DMS53 treated with DMSO at 0.1 percent for 48 hours (cell line): ENCODE measurements at regions not wholly inside any gene's neighbourhood (a gene's known extent, or its start where the extent isn't known, plus 50 kb on each side); places are given as distances from the start of the nearest gene placed in this dataset.
A peak's percentile ranks its signal among the peaks of the same experiment; 100 is the strongest.
"Not testable (repeated sequence)": the region's sequence is repeated elsewhere in the genome, so short reads cannot be mapped to it uniquely, and the experiment has no call there.

ENCODE experiments used
- DNase-seq: peaks from one replicate; lab custom pipeline; 2025; ENCODE audit not compliant: unreplicated experiment; lab: John Stamatoyannopoulos, UW

DNA sequence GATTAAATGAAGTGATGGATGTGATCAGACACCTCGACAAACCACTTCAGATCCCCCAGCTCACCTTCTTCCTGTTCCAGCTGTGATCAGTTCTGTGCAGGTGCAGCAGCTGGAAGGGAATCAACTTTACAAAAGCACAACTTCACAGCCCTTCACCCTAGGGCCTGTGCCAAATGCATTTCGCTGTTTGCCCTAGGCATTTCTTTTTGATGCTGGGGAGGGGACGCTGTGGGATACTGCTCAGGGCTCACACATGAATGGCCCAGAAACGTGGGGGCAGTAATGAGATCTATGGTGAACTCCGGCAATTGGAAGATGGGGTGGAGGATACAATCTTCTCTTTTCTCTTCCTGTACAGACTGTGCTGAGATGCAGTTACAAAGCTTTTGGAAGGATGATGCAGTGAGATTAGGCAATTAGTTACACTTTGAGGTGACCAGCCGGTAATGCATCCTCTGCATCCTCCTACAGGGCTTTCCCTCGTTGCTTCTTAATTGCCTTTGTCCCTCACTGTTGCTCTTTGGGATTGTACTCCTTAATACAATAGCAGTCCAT, 215.1 kb upstream of the PITX2 start:
- no peak for DNase-seq

DNA sequence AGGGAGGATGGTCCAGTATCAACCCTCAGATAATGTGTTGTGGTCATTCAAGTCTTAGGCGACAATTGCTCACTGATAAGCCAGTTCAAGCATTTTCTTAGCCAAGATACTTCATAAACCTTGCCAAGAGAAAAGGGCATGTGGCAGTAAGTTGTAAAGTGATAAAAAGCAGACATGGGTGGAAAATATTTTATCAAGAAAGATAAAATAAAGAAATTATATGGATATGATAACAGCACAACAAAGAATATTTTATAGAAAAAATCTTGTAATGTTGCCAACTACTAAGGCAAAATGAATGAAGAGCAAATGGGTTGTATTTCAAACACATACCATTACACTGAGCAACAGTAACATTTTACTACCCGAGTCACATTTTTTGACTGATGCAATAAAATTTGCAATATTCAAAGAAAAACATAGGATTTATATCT, 217.4 kb upstream of the PITX2 start:
- DNase-seq: no peak

DNA sequence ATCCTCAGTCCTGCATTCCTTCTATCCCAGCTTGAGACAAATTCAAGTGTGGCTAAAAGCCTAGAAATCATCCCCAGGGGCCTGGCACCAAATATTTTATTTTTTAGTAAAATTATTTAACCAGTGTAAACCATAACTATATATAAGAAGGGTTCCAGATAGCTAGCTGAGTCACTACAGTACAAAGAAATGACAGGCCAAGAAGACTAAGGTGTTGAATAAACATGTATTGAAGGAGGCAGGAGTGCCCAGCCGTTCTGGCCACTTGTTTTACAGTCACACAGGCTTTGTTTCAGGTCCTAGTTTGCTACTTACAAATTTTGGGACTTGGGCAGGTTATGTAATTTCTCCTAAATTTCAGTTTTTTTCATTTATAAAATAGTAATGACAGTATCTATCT, 225.9 kb upstream of the PITX2 start:
- no peak for DNase-seq

DNA sequence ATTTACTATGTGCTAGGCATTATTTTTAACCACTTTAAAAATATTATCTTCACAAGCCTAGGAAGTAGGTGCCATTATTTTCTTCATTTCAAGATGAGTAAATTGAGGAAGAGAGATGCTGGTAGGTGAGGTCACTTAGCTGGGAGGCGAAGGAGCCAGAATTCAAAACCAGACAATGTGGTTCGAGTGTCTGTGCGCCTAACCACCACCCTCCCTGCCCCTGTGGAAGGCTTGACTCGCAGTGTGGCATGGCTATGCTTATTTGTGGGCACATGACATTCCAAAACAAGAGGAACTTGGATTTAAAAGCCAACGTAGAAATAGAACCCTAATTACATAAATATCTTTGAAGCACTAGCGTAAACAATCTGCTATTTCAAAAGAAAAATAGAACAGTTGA, 226.6 kb upstream of the PITX2 start:
- DNase-seq: no peak

DNA sequence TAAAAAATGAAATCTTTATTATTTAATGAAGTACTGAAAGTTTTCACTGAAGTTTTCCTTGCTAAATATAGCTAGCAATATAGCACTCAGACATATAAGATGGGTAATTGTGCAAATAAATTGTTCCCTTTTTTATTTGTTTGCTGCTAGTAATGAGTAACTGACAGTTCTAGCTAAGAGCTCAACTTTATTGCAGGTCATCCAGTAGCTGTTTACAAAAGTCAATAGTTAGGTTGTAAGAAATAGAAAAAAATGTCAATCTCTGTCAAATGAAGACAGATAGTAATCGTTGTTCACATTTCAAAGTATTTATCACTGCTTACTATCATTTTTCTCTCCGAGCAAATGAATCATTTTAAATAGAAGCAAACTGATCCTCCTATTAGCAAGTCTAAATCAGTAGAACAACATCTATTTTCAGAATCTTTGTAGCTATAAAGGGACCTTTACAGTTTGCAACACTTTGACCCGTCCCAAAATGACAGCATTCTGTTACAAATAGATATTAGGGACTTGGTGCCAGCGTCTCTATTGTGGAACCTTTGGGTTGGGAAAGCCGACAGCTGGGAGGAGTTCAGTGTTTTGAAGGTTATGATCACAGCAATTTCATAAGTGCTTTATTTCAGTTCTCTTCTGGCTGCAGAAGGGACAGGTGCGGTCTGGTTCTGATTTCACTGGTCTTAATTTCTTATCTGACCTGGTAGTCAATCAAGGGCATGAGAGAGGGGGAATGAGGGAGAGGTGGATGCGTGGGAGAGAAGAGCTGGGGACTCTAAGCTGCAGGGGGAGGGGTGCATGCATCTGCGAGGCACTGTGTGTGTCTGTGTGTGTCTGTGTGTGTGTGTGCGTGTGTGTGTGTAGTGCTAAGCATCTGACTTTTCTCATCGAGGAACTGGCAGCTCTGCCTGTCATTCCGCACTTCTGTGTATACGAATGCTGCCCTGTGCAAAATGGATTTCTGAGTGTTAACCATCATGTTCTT, 227.9 kb upstream of the PITX2 start:
- DNase-seq: peak; percentile 45

DNA sequence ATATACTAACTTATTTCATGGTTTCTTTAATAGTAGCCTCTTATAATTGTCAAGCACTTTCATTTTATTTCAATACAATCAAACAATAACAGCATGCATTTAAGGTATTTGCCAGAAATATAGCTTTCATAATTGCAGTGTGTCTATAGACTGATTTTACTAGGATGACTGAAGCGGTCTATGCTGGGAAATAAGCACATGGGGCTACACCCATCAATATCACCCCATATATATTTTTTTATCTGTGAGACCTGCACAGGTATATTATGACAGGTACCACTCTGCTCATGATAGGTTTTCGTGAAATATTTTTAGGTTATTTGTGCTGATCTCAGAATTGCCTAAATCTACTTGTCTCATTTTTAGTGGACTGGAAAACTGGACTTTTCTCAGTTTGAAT, 229.1 kb upstream of the PITX2 start:
- DNase-seq: no peak

DNA sequence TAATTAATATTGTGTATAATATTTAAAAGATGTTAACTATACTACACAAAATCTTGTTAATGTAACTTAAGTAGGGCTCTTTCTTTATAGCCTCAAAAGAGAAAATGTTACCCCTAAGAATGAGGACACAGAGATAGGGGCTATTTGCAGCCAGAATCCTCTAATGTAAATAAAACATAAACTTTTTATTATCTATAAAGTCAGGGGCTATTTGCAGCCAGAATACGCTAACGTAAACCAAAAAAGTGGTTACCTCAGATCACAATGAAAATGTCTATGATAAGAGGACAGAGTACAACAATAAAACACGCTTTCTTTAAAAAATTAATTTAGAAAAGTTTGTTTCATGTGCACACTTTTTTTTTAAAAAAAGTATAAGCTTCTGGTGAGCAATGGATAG, 229.9 kb upstream of the PITX2 start:
- DNase-seq: no peak

DNA sequence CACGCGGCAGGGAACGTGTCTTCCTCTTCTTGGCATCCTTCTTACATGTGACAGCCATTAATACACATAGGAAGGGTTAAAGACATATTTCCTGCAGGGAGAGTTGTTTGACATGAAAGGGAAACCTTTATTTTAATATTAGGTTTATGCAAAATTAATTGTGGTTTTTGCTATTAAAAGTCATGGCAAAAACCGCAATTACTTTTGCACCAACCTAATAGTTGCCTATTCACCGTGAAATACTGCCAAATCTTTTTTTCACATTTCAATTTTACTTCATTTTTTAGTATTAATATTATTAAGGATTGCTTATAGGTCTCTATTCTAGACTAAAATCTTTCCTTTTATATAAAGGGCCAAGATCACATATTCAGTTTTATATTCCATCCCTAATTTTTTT, 230.4 kb upstream of the PITX2 start:
- no peak for DNase-seq

DNA sequence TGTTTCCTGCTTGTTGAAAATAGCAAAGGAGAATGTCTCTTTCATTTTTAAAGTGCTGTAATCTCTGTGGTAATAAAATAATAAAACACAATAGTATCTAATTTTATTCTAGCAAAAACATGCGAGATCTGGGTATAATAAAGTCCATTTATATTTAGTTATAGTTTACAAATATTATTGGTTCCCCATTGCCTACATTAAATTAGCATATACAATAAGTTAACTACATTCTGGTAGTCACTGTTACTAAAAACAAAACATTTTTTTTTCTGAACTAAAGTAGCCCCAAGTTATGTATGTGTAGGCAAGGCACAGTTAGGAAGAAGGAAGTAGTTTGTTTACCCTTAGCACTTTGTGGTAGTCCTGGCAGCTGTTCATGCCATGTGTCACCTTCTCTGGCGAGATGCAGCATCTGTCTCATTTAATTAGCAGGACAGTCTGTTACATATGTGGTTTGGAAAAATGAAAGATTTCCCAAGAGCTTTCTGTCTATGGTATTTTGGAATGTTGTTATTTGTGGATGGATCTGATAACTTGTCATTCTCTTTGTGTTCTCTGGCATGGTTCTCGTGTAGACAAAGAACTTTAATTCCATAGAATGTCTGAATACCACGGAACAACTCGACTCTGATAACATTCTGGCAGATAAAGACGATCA, 231.3 kb upstream of the PITX2 start:
- peak; percentile 20 for DNase-seq

DNA sequence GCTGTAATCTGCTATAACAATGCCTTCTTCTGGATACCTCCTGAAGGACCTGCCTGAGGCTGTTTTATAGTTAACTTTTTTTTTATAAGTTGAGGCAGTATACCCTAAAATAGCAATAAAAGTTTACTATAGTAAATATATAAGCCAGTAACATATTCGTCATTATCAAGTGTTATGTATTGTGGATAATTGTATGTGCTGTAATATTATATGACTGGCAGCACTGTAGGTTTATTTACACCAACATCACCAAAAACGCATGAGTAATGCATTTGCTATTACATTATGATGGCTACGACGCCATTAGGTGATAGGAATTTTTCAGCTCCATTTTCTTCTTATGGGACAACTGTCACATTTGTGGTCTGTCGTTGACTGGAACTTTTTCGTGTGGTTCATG, 237.2 kb upstream of the PITX2 start:
- DNase-seq: no peak

DNA sequence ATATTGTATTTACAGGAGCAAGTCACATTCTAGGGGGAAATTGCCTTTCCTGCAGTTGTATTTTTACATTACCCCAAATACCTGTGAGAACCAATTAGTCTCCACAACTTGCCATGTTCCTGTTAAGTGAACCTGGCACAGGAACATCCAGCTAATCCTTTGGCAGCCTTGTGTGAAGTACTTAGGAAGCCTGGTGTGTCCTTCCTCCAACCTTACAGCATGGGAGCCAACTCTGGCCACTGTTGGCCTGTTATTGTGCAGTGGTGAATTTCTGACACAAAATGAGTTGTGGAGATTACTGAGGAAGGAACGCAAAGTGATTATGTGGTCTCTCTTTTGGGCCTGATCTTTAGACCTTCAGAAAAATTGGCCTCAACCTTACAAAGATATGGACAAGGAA, 238.0 kb upstream of the PITX2 start:
- no peak for DNase-seq

DNA sequence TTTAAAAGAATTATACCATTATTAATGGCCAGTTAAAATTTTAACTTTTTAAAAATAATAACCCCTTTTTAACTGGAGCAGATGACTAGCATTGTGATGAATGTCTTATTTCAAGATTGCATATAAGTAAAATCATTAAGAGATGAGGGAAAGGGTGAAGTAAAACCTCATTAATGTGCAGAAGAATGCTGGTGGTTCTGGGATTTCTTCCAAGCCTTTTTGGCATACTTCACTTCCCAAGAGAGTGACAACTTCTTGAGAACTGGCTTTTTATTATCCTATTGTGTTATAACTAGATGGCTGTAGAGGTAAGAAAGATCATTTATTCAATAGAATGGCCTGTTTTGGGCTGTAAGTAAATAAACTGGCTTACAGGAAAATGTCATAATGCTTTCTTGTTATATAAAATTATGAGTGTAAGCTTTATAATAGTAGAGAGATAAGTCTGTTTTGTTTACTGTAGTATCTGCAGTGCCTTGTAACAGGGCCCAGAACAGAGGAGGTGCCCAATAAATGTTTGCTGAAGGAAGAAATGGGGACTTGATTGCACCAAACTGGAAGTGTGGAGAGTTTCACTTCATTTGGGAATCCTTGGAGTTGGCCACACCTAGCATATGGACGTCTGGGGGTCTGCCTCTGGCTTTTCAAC, 242.9 kb upstream of the PITX2 start:
- DNase-seq: no peak

DNA sequence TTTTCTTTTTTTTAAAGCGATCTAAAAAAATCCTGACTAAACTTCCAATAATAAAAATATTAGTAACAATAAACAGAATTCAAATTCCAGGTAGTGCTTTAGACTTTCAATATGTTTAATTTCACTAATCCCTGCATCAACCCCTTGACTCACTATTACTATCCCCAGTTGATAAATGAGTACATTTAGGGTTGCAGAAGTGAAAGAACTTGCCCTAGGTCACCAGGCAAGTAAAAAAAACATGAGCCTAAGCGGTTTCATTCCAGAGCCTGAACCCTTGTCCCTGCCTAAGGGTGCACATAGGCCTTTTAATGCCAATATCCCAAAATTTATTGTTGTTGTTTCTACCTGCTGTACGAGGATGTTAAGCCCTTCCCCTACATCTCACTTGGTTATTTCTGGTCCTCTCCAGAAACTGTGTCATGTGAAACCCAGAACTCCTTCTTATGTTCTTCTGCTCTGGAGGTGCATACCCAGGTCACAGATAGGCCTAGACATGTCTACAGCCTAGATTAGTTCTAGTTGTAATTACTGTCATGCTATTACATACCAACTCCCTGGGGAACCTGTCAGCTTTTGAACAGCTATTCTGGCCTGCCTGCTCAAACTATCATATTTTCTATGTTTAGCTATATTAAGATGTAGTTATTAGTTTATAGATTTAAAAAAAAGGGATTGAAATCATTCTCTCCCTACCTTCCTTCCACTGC, 244.5 kb upstream of the PITX2 start:
- no peak for DNase-seq

DNA sequence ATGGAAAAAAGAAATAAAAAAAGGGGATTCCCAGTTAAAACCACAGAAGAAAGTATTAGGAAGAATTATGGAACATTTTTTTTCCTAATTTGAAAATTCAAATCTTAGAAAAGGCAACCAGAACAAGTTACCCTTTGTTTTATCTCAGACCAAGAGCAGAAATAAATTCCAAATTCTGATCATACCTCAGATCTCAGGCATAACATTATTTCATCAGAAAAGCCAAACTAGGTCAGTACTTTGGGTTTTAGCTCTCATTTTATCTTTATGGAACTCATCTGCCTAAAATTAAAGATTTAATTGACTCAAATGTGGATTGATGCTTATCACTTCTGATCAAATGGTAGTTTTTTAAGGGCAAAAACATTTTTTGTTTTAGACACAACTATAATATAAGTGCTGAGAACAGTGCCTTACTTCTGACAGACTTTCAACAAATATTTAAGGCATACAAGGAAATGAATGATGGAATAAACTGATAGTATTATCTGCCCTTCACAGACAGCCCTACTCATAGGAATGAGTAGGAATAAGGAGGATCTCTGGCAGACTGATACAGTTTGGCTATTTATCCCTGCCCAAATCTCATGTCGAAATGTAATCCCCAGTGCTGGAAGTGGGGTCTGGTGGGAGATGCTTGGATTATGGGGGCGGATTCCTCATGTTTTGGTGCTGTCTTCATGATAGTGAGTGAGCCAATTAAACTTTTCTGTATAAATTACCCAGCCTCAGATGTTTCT, 245.3 kb upstream of the PITX2 start:
- DNase-seq: no peak

DNA sequence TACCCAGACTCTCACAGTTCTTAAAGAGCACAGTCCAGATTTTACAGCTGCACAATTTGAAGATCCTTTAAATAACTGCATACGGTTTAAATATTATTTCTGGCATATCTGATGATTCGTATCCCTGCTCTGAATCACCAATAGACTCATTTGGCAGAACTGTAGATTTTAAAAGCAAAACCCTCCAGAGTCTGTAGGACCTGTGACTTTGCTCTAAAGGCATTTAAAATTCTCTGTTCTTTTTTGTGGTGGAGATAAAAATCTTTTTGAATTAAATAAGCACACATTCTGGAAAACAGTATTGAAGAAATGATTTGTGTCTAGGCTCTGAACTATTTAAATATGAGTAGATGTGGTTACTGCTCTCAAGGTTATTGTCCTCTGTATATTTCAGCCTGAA, 246.2 kb upstream of the PITX2 start:
- no peak for DNase-seq

DNA sequence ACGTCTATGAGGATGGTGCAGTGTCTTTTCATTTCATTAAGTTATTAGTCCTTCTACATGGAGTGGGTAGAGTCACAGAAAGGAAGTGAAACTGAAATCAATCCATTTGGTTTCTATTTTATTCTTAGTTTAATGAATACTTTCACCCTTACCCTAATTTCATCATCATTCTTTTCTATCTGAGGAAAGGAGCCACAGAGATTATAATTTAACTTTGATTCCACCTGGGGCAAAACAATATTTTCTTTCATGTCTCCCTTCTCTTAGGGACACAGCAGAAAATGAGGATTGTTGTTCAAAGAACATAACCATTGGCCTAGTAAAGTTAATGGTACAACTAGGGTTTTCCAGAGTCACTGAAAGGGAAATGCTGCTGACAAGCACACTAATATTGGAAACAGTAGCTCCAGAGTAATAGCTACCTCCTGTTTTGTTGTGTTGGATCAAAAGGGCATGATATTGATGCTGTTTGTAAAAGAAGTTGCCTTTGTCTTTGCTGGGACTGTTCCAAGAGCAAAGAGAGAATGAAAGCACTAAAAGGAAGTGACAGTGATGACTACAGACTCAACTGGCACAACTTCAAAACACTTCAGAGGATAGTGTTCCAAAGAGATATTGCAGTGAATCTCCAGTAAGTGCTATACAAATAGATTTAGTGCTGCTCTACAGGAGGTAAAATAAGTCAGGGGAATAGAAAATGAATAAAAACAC, 247.1 kb upstream of the PITX2 start:
- peak; percentile 79 for DNase-seq

DNA sequence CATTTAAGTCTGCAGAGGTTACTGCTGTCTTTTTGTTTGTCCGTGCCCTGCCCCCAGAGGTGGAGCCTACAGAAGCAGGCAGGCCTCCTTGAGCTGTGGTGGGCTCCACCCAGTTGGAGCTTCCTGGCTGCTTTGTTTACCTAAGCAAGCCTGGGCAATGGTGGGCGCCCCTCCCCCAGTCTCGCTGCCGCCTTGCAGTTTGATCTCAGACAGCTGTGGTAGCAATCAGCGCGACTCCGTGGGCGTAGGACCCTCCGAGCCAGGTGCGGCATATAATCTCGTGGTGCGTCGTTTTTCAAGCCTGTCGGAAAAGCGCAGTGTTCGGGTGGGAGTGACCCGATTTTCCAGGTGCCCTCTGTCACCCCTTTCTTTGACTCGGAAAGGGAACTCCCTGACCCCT, 253.3 kb upstream of the PITX2 start:
- not testable (repeated sequence) for DNase-seq

DNA sequence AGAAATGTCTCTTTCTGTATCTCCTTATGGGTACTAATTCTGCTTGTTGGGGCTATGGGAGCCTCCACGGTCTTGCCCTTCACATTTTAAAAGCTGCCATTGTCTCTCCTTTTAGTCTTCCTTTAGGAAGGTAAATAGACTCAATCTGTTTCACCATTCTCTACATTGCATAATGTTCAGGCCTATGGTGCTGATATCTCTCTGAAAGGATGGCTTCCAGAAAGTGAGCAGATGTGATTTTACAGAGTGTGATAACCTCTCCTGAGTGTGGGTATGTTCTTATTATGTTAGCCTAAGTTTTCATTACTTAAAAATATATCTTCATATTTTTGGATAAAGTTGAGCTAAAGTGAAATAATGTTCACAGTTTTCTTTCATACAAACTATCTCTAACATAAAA, 254.0 kb upstream of the PITX2 start:
- DNase-seq: no peak

DNA sequence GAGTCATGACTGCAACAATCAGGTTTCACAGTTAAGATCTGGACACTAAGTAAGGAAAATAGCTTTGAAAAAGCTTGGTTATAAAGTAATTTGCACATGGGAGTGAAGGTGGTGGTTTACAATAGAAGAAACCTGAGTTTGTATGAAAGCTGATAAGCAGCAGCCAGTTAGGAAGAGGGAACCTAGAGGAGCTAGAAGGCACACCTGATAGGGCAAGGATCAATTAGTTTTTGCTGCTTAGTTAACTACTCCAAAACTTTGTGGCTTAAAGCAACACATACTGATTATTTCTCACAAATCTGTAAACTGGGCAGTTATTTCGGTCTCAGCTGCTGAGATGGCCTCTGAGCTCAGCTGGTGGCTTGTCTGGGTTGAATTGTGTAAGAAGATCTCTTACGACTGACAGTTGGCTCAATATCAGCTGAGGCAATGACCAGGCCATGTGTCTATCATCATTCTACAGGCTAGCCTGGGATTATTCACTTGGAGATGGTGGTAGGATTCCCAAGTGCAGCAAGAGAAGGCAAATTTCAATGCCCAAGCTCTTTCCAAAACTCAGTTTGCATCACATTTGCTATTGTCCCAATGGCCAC, 255.0 kb upstream of the PITX2 start:
- DNase-seq: no peak
